Suprapubic skin (tissue), 3 donors: ENCODE measurements at regions not wholly inside any gene's neighbourhood (a gene's known extent, or its start where the extent isn't known, plus 50 kb on each side); places are given as distances from the start of the nearest gene placed in this dataset.

ENCODE experiments used
- CTCF ChIP-seq, 2 donors: fragments of 200-600 bp in 1 of 2; fragments of 450-650 bp in 1 of 2; sonication (generic) in 1 of 2; IDR thresholded peaks; one replicate each; pipeline ENCODE4 v1.5.1; 2016 to 2019; ENCODE audit warnings: antibody characterized with exemption in 2 of 2, mild to moderate bottlenecking in 1 of 2, moderate library complexity in 1 of 2
- POLR2A ChIP-seq, 2 donors: fragments of 450-650 bp; IDR thresholded peaks; one replicate each; pipeline ENCODE4 v1.6.1; 2017; ENCODE audit warnings: antibody characterized with exemption in 2 of 2, mild to moderate bottlenecking in 2 of 2, moderate library complexity in 2 of 2

DNA sequence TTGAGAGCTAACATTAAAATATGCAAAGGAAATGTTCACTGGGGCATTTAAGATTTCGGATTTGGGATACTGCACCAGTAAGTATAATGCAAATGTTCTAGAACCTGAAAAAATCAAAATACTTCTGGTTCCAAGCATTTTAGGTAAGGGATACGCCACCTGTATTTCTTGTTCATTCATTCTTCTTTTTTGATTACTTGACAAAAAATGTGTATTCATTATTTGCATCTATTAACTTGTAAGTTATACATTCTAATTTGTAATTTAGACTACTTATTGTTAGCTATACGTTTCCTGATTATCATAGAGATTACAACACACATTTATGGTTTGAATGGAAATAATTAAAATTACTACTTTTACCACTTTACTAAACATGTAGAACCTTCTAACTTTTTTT is 486.9 kb downstream of the SOX5 start:
- no peak for TF ChIP-seq POLR2A (IDR thresholded peaks at IDR 0.05)
- TF ChIP-seq CTCF (IDR thresholded peaks at IDR 0.05) = no peak
